ENCODE measurements at regions not wholly inside any gene's neighbourhood (a gene's known extent, or its start where the extent isn't known, plus 50 kb on each side); places are given as distances from the start of the nearest gene placed in this dataset.

GRCh38 chr3:80006315-80006714 is 238.5 kb upstream of the ROBO1 start:
- H3K27me3 ChIP-seq (ENCODE audit: control insufficient read depth, insufficient read depth, low read length) = no peaks in the 10 kb centered on the region
- no peaks in the 10 kb centered on the region for H3K36me3 ChIP-seq (ENCODE audit: control insufficient read depth, insufficient read depth, low read length)
- H3K9ac ChIP-seq (ENCODE audit: low read depth, low read length) = no peak overlapping the region
- H3K9me3 ChIP-seq (ENCODE audit: control insufficient read depth, insufficient read depth, low read length) = no peaks in the 10 kb centered on the region
- no peak overlapping the region for H3K4me3 ChIP-seq (ENCODE audit: low read depth, low read length)
- H3K27ac ChIP-seq (ENCODE audit: low read depth, low read length) = no peak overlapping the region
- H3K4me1 ChIP-seq (ENCODE audit: control insufficient read depth, insufficient read depth, low read length) = peaks cover 4% of the 10 kb centered on the region; the same call in 1 of the 2 replicates

GRCh38 chr3:80000022-80000421 is 232.2 kb upstream of the ROBO1 start:
- Histone ChIP-seq H3K4me3 (ENCODE audit: low read depth, low read length) (no peak overlapping the region), H3K27ac (ENCODE audit: low read depth, low read length) (no peak overlapping the region), H3K9ac (ENCODE audit: low read depth, low read length) (no peak overlapping the region), H3K36me3 (ENCODE audit: control insufficient read depth, insufficient read depth, low read length) (no peaks in the 10 kb centered on the region), H3K9me3 (ENCODE audit: control insufficient read depth, insufficient read depth, low read length) (no peaks in the 10 kb centered on the region), H3K4me1 (ENCODE audit: control insufficient read depth, insufficient read depth, low read length) (no peaks in the 10 kb centered on the region), H3K27me3 (ENCODE audit: control insufficient read depth, insufficient read depth, low read length) (no peaks in the 10 kb centered on the region)

GRCh38 chr3:79994397-79994796 is 226.6 kb upstream of the ROBO1 start:
- no peak overlapping the region for H3K27ac ChIP-seq (ENCODE audit: low read depth, low read length)
- H3K36me3 ChIP-seq (ENCODE audit: control insufficient read depth, insufficient read depth, low read length) = no peaks in the 10 kb centered on the region
- H3K27me3 ChIP-seq (ENCODE audit: control insufficient read depth, insufficient read depth, low read length) = no peaks in the 10 kb centered on the region
- no peak overlapping the region for H3K4me3 ChIP-seq (ENCODE audit: low read depth, low read length)
- no peak overlapping the region for H3K9ac ChIP-seq (ENCODE audit: low read depth, low read length)
- no peaks in the 10 kb centered on the region for H3K9me3 ChIP-seq (ENCODE audit: control insufficient read depth, insufficient read depth, low read length)
- H3K4me1 ChIP-seq (ENCODE audit: control insufficient read depth, insufficient read depth, low read length) = no peaks in the 10 kb centered on the region

GRCh38 chr3:79986338-79986737 is 218.5 kb upstream of the ROBO1 start:
- Histone ChIP-seq H3K4me1 (ENCODE audit: control insufficient read depth, insufficient read depth, low read length) (no peaks in the 10 kb centered on the region), H3K36me3 (ENCODE audit: control insufficient read depth, insufficient read depth, low read length) (no peaks in the 10 kb centered on the region), H3K27me3 (ENCODE audit: control insufficient read depth, insufficient read depth, low read length) (no peaks in the 10 kb centered on the region), H3K27ac (ENCODE audit: low read depth, low read length) (no peak overlapping the region), H3K4me3 (ENCODE audit: low read depth, low read length) (no peak overlapping the region), H3K9ac (ENCODE audit: low read depth, low read length) (no peak overlapping the region), H3K9me3 (ENCODE audit: control insufficient read depth, insufficient read depth, low read length) (no peaks in the 10 kb centered on the region)

- H3K27ac ChIP-seq (ENCODE audit: low read depth, low read length) = no peak overlapping the region
- no peak overlapping the region for H3K4me3 ChIP-seq (ENCODE audit: low read depth, low read length)
- no peaks in the 10 kb centered on the region for H3K9me3 ChIP-seq (ENCODE audit: control insufficient read depth, insufficient read depth, low read length)
- H3K36me3 ChIP-seq (ENCODE audit: control insufficient read depth, insufficient read depth, low read length) = no peaks in the 10 kb centered on the region
- H3K9ac ChIP-seq (ENCODE audit: low read depth, low read length) = no peak overlapping the region
- H3K27me3 ChIP-seq (ENCODE audit: control insufficient read depth, insufficient read depth, low read length) = no peaks in the 10 kb centered on the region
- no peaks in the 10 kb centered on the region for H3K4me1 ChIP-seq (ENCODE audit: control insufficient read depth, insufficient read depth, low read length)
These were observed 218.0 kb upstream of the ROBO1 start for GRCh38 chr3:79985816-79986215.

GRCh38 chr3:79983118-79983517 is 215.3 kb upstream of the ROBO1 start:
- no peaks in the 10 kb centered on the region for H3K27me3 ChIP-seq (ENCODE audit: control insufficient read depth, insufficient read depth, low read length)
- H3K4me3 ChIP-seq (ENCODE audit: low read depth, low read length) = no peak overlapping the region
- no peaks in the 10 kb centered on the region for H3K9me3 ChIP-seq (ENCODE audit: control insufficient read depth, insufficient read depth, low read length)
- H3K36me3 ChIP-seq (ENCODE audit: control insufficient read depth, insufficient read depth, low read length) = no peaks in the 10 kb centered on the region
- no peaks in the 10 kb centered on the region for H3K4me1 ChIP-seq (ENCODE audit: control insufficient read depth, insufficient read depth, low read length)
- no peak overlapping the region for H3K27ac ChIP-seq (ENCODE audit: low read depth, low read length)
- H3K9ac ChIP-seq (ENCODE audit: low read depth, low read length) = no peak overlapping the region

GRCh38 chr3:79979990-79980389 is 212.2 kb upstream of the ROBO1 start:
- H3K4me1 ChIP-seq (ENCODE audit: control insufficient read depth, insufficient read depth, low read length) = no peaks in the 10 kb centered on the region
- no peak overlapping the region for H3K27ac ChIP-seq (ENCODE audit: low read depth, low read length)
- no peaks in the 10 kb centered on the region for H3K27me3 ChIP-seq (ENCODE audit: control insufficient read depth, insufficient read depth, low read length)
- H3K4me3 ChIP-seq (ENCODE audit: low read depth, low read length) = no peak overlapping the region
- no peak overlapping the region for H3K9ac ChIP-seq (ENCODE audit: low read depth, low read length)
- H3K9me3 ChIP-seq (ENCODE audit: control insufficient read depth, insufficient read depth, low read length) = no peaks in the 10 kb centered on the region
- no peaks in the 10 kb centered on the region for H3K36me3 ChIP-seq (ENCODE audit: control insufficient read depth, insufficient read depth, low read length)

- H3K9ac ChIP-seq (ENCODE audit: low read depth, low read length) = no peak overlapping the region
- H3K4me3 ChIP-seq (ENCODE audit: low read depth, low read length) = no peak overlapping the region
- H3K27ac ChIP-seq (ENCODE audit: low read depth, low read length) = no peak overlapping the region
- H3K36me3 ChIP-seq (ENCODE audit: control insufficient read depth, insufficient read depth, low read length) = no peaks in the 10 kb centered on the region
- no peaks in the 10 kb centered on the region for H3K4me1 ChIP-seq (ENCODE audit: control insufficient read depth, insufficient read depth, low read length)
- no peaks in the 10 kb centered on the region for H3K9me3 ChIP-seq (ENCODE audit: control insufficient read depth, insufficient read depth, low read length)
- H3K27me3 ChIP-seq (ENCODE audit: control insufficient read depth, insufficient read depth, low read length) = no peaks in the 10 kb centered on the region
These were observed 208.7 kb upstream of the ROBO1 start for GRCh38 chr3:79976466-79976865.

- no peaks in the 10 kb centered on the region for H3K9me3 ChIP-seq (ENCODE audit: control insufficient read depth, insufficient read depth, low read length)
- no peaks in the 10 kb centered on the region for H3K27me3 ChIP-seq (ENCODE audit: control insufficient read depth, insufficient read depth, low read length)
- H3K4me1 ChIP-seq (ENCODE audit: control insufficient read depth, insufficient read depth, low read length) = no peaks in the 10 kb centered on the region
- no peak overlapping the region for H3K27ac ChIP-seq (ENCODE audit: low read depth, low read length)
- H3K9ac ChIP-seq (ENCODE audit: low read depth, low read length) = no peak overlapping the region
- no peaks in the 10 kb centered on the region for H3K36me3 ChIP-seq (ENCODE audit: control insufficient read depth, insufficient read depth, low read length)
- no peak overlapping the region for H3K4me3 ChIP-seq (ENCODE audit: low read depth, low read length)
These were observed 206.3 kb upstream of the ROBO1 start for GRCh38 chr3:79973917-79974595.

- Histone ChIP-seq H3K4me3 (ENCODE audit: low read depth, low read length) (no peak overlapping the region), H3K27me3 (ENCODE audit: control insufficient read depth, insufficient read depth, low read length) (no peaks in the 10 kb centered on the region), H3K4me1 (ENCODE audit: control insufficient read depth, insufficient read depth, low read length) (no peaks in the 10 kb centered on the region), H3K36me3 (ENCODE audit: control insufficient read depth, insufficient read depth, low read length) (no peaks in the 10 kb centered on the region), H3K27ac (ENCODE audit: low read depth, low read length) (no peak overlapping the region), H3K9ac (ENCODE audit: low read depth, low read length) (no peak overlapping the region), H3K9me3 (ENCODE audit: control insufficient read depth, insufficient read depth, low read length) (no peaks in the 10 kb centered on the region)
These were observed 205.7 kb upstream of the ROBO1 start for GRCh38 chr3:79973482-79973881.

GRCh38 chr3:79968418-79968817 is 200.6 kb upstream of the ROBO1 start:
- H3K4me1 ChIP-seq (ENCODE audit: control insufficient read depth, insufficient read depth, low read length) = no peaks in the 10 kb centered on the region
- no peaks in the 10 kb centered on the region for H3K27me3 ChIP-seq (ENCODE audit: control insufficient read depth, insufficient read depth, low read length)
- H3K9ac ChIP-seq (ENCODE audit: low read depth, low read length) = no peak overlapping the region
- H3K27ac ChIP-seq (ENCODE audit: low read depth, low read length) = no peak overlapping the region
- H3K36me3 ChIP-seq (ENCODE audit: control insufficient read depth, insufficient read depth, low read length) = no peaks in the 10 kb centered on the region
- no peak overlapping the region for H3K4me3 ChIP-seq (ENCODE audit: low read depth, low read length)
- no peaks in the 10 kb centered on the region for H3K9me3 ChIP-seq (ENCODE audit: control insufficient read depth, insufficient read depth, low read length)
